ENCODE measurements at regions not wholly inside any gene's neighbourhood (a gene's known extent, or its start where the extent isn't known, plus 50 kb on each side); places are given as distances from the start of the nearest gene placed in this dataset.
"Not testable (repeated sequence)": the region's sequence is repeated elsewhere in the genome, so short reads cannot be mapped to it uniquely, and the experiment has no call there.

GRCh38 chr4:127020831-127021230 lies 611.9 kb upstream of the INTU start:
- H3K4me1 ChIP-seq (ENCODE audit: control insufficient read depth, insufficient read depth, low read length); H3K9ac ChIP-seq (ENCODE audit: control insufficient read depth, insufficient read depth, low read length); H3K4me3 ChIP-seq; RAD21 ChIA-PET (ENCODE audit: unreplicated experiment); FAIRE-seq; H3K27me3 ChIP-seq (replicated peaks in 1 of 2; ENCODE audit: control insufficient read depth in 2 of 2, insufficient read depth in 2 of 2, low read length in 1 of 2); ATAC-seq; H3K36me3 ChIP-seq (ENCODE audit: control insufficient read depth in 2 of 2, insufficient read depth in 2 of 2, low read length in 1 of 2); SMC1A ChIA-PET (ENCODE audit: uncharacterized antibody, unreplicated experiment); H3K4me2 ChIP-seq (ENCODE audit: control insufficient read depth, insufficient read depth); DNase-seq (ENCODE audit: low read depth, low spot score); H4K20me1 ChIP-seq (ENCODE audit: control insufficient read depth, insufficient read depth); H3K27ac ChIP-seq (ENCODE audit: control insufficient read depth, insufficient read depth); H2AFZ ChIP-seq (ENCODE audit: control insufficient read depth, low read depth, low read length); in situ Hi-C loops (cut with MboI); BruUV-seq (replicated peaks); H3K79me2 ChIP-seq (ENCODE audit: control insufficient read depth, insufficient read depth, low read length); intact Hi-C loops (cut with micrococcal nuclease; ENCODE audit: unreplicated experiment); CTCF ChIA-PET; POLR2A ChIA-PET; H3K9me3 ChIP-seq (replicated peaks; ENCODE audit: control insufficient read depth, insufficient read depth, low read length): not testable (repeated sequence)
- WGBS (ENCODE audit: insufficient coverage, insufficient replicate concordance, low lambda C conversion rate, missing lambda C conversion rate): 32% methylated on average over 15 of the region's 15 CpGs

- H4K20me1 ChIP-seq (ENCODE audit: control insufficient read depth, insufficient read depth): no peaks in the 10 kb centered on the region
- no peak overlapping the region for H2AFZ ChIP-seq (ENCODE audit: control insufficient read depth, low read depth, low read length)
- BruUV-seq (replicated peaks): no TSS peak
- DNase-seq (ENCODE audit: low read depth, low spot score): no peak
- no peak overlapping the region for H3K9ac ChIP-seq (ENCODE audit: control insufficient read depth, insufficient read depth, low read length)
- in situ Hi-C loops (cut with MboI) (no loop called here), intact Hi-C loops (cut with micrococcal nuclease; ENCODE audit: unreplicated experiment) (no loop called here)
- no peak for ATAC-seq
- no peaks in the 10 kb centered on the region for H3K9me3 ChIP-seq (replicated peaks; ENCODE audit: control insufficient read depth, insufficient read depth, low read length)
- ChIA-PET POLR2A (no interaction called here), RAD21 (ENCODE audit: unreplicated experiment) (no interaction called here), CTCF (no interaction called here), SMC1A (ENCODE audit: uncharacterized antibody, unreplicated experiment) (no interaction called here)
- 10% methylated on average over 3 of the region's 3 CpGs for WGBS (ENCODE audit: insufficient coverage, insufficient replicate concordance, low lambda C conversion rate, missing lambda C conversion rate)
- TF ChIP-seq, protein P1, sequence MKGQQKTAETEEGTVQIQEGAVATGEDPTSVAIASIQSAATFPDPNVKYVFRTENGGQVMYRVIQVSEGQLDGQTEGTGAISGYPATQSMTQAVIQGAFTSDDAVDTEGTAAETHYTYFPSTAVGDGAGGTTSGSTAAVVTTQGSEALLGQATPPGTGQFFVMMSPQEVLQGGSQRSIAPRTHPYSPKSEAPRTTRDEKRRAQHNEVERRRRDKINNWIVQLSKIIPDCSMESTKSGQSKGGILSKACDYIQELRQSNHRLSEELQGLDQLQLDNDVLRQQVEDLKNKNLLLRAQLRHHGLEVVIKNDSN (IDR thresholded peaks at IDR 0.05; ENCODE audit: borderline replicate concordance, extremely low read length, insufficient read depth, low read depth, low read length): no peak
- TF ChIP-seq CBX5 (IDR thresholded peaks at IDR 0.05; ENCODE audit: low read depth) (no peak), PAX5 (IDR thresholded peaks at IDR 0.05; ENCODE audit: borderline replicate concordance, low read depth, low read length) (no peak), IKZF2 (IDR thresholded peaks at IDR 0.05) (no peak), SUZ12 (IDR thresholded peaks at IDR 0.05; ENCODE audit: unreplicated experiment) (no peak), KLF5 (IDR thresholded peaks at IDR 0.05; ENCODE audit: partially characterized antibody) (no peak), RUNX3 (IDR thresholded peaks at IDR 0.05; ENCODE audit: low read length) (no peak), YY1 (IDR thresholded peaks at IDR 0.05; ENCODE audit: low read depth, low read length) (no peak)
- no peak overlapping the region for H3K4me2 ChIP-seq (ENCODE audit: control insufficient read depth, insufficient read depth)
- no peak overlapping the region for H3K27ac ChIP-seq (ENCODE audit: control insufficient read depth, insufficient read depth)
- no peak for FAIRE-seq
- H3K27me3 ChIP-seq (replicated peaks in 1 of 2; ENCODE audit: control insufficient read depth in 2 of 2, insufficient read depth in 2 of 2, low read length in 1 of 2): no peaks in the 10 kb centered on the region
- H3K79me2 ChIP-seq (ENCODE audit: control insufficient read depth, insufficient read depth, low read length): no peaks in the 10 kb centered on the region
- H3K4me3 ChIP-seq: no peak overlapping the region
- no peaks in the 10 kb centered on the region for H3K4me1 ChIP-seq (ENCODE audit: control insufficient read depth, insufficient read depth, low read length)
- no peaks in the 10 kb centered on the region for H3K36me3 ChIP-seq (ENCODE audit: control insufficient read depth in 2 of 2, insufficient read depth in 2 of 2, low read length in 1 of 2)
Observed at GRCh38 chr4:127036296-127036695, 596.5 kb upstream of the INTU start.
